ENCODE measurements at regions not wholly inside any gene's neighbourhood (a gene's known extent, or its start where the extent isn't known, plus 50 kb on each side); places are given as distances from the start of the nearest gene placed in this dataset.

DNA sequence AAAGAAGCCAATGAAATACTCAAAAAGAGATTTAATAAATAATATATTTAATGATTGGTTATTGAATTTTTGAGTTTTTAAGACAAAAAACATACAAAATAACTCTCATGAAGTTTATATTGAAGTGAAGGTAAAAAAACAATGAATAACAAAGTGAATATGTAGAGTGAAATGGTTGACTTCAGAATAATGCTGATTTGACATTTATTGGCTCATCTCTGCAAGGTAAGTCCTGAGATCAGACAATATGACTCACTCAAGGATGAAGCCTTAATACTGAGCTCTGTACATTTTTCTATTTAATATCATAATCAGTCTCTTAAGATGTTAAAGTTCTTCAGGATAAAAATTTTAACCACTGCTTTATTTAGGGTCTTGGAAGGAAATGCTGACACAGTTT is 1398.9 kb upstream of the PCDH9 start:
- H3K4me3 ChIP-seq (ENCODE audit: low read depth in 1 of 2, low read length in 2 of 2), result no peak overlapping the region
- H3K36me3 ChIP-seq (ENCODE audit: control insufficient read depth in 1 of 2, insufficient read depth in 2 of 2, low read length in 2 of 2), result no peaks in the 10 kb centered on the region
- H3K4me1 ChIP-seq (ENCODE audit: control insufficient read depth in 1 of 2, insufficient read depth in 2 of 2, low read length in 2 of 2), result no peaks in the 10 kb centered on the region
- H3K27me3 ChIP-seq (ENCODE audit: low read depth, low read length), result no peaks in the 10 kb centered on the region
- H3K27ac ChIP-seq (ENCODE audit: low read length), result no peak overlapping the region
- H3K9me3 ChIP-seq (ENCODE audit: control insufficient read depth in 1 of 2, low read length in 2 of 2), result no peaks in the 10 kb centered on the region

DNA sequence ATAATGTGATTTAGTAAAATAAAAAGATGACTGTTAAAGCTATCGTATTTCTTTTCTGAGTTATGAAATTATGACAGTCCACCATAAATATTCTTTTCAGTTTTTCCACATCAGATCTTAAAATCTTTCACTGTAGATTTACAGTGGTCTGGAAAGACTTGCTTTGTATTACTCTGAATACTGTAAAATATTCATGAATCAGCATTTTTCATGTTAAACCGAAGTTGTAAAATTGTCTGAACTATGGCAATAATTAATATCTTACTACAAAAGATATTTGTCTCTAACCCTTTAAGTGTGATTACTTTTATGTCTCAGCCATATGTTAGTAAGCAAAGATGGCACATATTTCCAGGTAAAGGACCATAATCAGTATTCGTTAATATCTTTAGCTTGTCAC is 1397.2 kb upstream of the PCDH9 start:
- H3K4me3 ChIP-seq (ENCODE audit: low read depth in 1 of 2, low read length in 2 of 2), result no peak overlapping the region
- no peaks in the 10 kb centered on the region for H3K4me1 ChIP-seq (ENCODE audit: control insufficient read depth in 1 of 2, insufficient read depth in 2 of 2, low read length in 2 of 2)
- no peaks in the 10 kb centered on the region for H3K27me3 ChIP-seq (ENCODE audit: low read depth, low read length)
- H3K36me3 ChIP-seq (ENCODE audit: control insufficient read depth in 1 of 2, insufficient read depth in 2 of 2, low read length in 2 of 2), result no peaks in the 10 kb centered on the region
- no peak overlapping the region for H3K27ac ChIP-seq (ENCODE audit: low read length)
- no peaks in the 10 kb centered on the region for H3K9me3 ChIP-seq (ENCODE audit: control insufficient read depth in 1 of 2, low read length in 2 of 2)

GRCh38 chr13:68616600-68617222 is 1386.6 kb upstream of the PCDH9 start:
- no peaks in the 10 kb centered on the region for H3K9me3 ChIP-seq (ENCODE audit: control insufficient read depth in 1 of 2, low read length in 2 of 2)
- H3K4me1 ChIP-seq (ENCODE audit: control insufficient read depth in 1 of 2, insufficient read depth in 2 of 2, low read length in 2 of 2), result no peaks in the 10 kb centered on the region
- H3K27ac ChIP-seq (ENCODE audit: low read length), result no peak overlapping the region
- no peak overlapping the region for H3K4me3 ChIP-seq (ENCODE audit: low read depth in 1 of 2, low read length in 2 of 2)
- H3K36me3 ChIP-seq (ENCODE audit: control insufficient read depth in 1 of 2, insufficient read depth in 2 of 2, low read length in 2 of 2), result no peaks in the 10 kb centered on the region
- no peaks in the 10 kb centered on the region for H3K27me3 ChIP-seq (ENCODE audit: low read depth, low read length)

- H3K9me3 ChIP-seq (ENCODE audit: control insufficient read depth in 1 of 2, low read length in 2 of 2), result no peaks in the 10 kb centered on the region
- no peak overlapping the region for H3K27ac ChIP-seq (ENCODE audit: low read length)
- no peaks in the 10 kb centered on the region for H3K27me3 ChIP-seq (ENCODE audit: low read depth, low read length)
- H3K4me3 ChIP-seq (ENCODE audit: low read depth in 1 of 2, low read length in 2 of 2), result no peak overlapping the region
- H3K36me3 ChIP-seq (ENCODE audit: control insufficient read depth in 1 of 2, insufficient read depth in 2 of 2, low read length in 2 of 2), result no peaks in the 10 kb centered on the region
- no peaks in the 10 kb centered on the region for H3K4me1 ChIP-seq (ENCODE audit: control insufficient read depth in 1 of 2, insufficient read depth in 2 of 2, low read length in 2 of 2)
Measured at GRCh38 chr13:68609661-68610060, 1379.5 kb upstream of the PCDH9 start.

- H3K27me3 ChIP-seq (ENCODE audit: low read depth, low read length), result no peaks in the 10 kb centered on the region
- no peaks in the 10 kb centered on the region for H3K36me3 ChIP-seq (ENCODE audit: control insufficient read depth in 1 of 2, insufficient read depth in 2 of 2, low read length in 2 of 2)
- H3K4me3 ChIP-seq (ENCODE audit: low read depth in 1 of 2, low read length in 2 of 2), result no peak overlapping the region
- no peaks in the 10 kb centered on the region for H3K4me1 ChIP-seq (ENCODE audit: control insufficient read depth in 1 of 2, insufficient read depth in 2 of 2, low read length in 2 of 2)
- no peaks in the 10 kb centered on the region for H3K9me3 ChIP-seq (ENCODE audit: control insufficient read depth in 1 of 2, low read length in 2 of 2)
- H3K27ac ChIP-seq (ENCODE audit: low read length), result no peak overlapping the region
Measured at GRCh38 chr13:68608147-68608546, 1378.0 kb upstream of the PCDH9 start.

- H3K27me3 ChIP-seq (ENCODE audit: low read depth, low read length), result no peaks in the 10 kb centered on the region
- H3K27ac ChIP-seq (ENCODE audit: low read length), result no peak overlapping the region
- H3K36me3 ChIP-seq (ENCODE audit: control insufficient read depth in 1 of 2, insufficient read depth in 2 of 2, low read length in 2 of 2), result no peaks in the 10 kb centered on the region
- no peak overlapping the region for H3K4me3 ChIP-seq (ENCODE audit: low read depth in 1 of 2, low read length in 2 of 2)
- H3K9me3 ChIP-seq (ENCODE audit: control insufficient read depth in 1 of 2, low read length in 2 of 2), result no peaks in the 10 kb centered on the region
- no peaks in the 10 kb centered on the region for H3K4me1 ChIP-seq (ENCODE audit: control insufficient read depth in 1 of 2, insufficient read depth in 2 of 2, low read length in 2 of 2)
Measured at GRCh38 chr13:68597641-68598040, 1367.5 kb upstream of the PCDH9 start.

DNA sequence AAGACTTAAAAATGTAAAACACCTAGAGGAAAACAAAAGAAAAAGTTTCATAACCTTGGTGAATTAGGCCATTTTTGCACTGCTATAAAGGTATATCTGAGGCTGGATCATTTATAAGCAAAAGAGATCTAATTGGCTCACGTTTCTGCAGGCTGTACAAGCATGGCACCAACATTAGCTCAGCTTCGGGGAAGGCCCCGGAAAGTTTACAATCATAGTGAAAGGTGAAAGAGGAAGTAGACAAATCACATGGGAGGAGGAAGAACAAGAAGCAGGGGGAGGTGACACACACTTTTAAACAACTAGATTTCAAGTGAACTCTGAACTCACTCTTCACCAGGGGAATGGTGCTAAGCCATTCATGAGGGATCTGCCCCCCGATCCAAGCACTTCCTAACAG is 1358.5 kb upstream of the PCDH9 start:
- no peaks in the 10 kb centered on the region for H3K36me3 ChIP-seq (ENCODE audit: control insufficient read depth in 1 of 2, insufficient read depth in 2 of 2, low read length in 2 of 2)
- H3K4me1 ChIP-seq (ENCODE audit: control insufficient read depth in 1 of 2, insufficient read depth in 2 of 2, low read length in 2 of 2), result no peaks in the 10 kb centered on the region
- H3K9me3 ChIP-seq (ENCODE audit: control insufficient read depth in 1 of 2, low read length in 2 of 2), result no peaks in the 10 kb centered on the region
- H3K27me3 ChIP-seq (ENCODE audit: low read depth, low read length), result no peaks in the 10 kb centered on the region
- H3K27ac ChIP-seq (ENCODE audit: low read length), result no peak overlapping the region
- H3K4me3 ChIP-seq (ENCODE audit: low read depth in 1 of 2, low read length in 2 of 2), result no peak overlapping the region

DNA sequence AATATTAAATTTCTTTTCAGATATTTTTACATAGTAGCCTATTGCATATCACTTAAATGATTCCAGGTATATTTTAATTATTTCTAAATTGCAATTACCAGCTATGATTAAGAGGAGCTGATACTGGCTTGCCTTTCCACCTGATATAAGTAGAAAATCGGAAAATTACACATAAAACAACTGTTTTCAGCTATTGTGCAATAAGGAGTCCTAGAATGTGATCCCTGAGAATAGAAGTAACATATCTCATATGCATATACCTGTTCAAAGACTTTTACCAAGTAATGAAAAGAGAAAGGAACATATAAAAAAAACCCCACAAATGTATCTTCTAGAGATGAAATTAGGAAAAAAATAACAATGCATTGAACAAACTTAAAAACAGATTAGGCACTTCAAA is 1354.6 kb upstream of the PCDH9 start:
- Histone ChIP-seq H3K4me3 (ENCODE audit: low read depth in 1 of 2, low read length in 2 of 2) (no peak overlapping the region), H3K9me3 (ENCODE audit: control insufficient read depth in 1 of 2, low read length in 2 of 2) (no peaks in the 10 kb centered on the region), H3K4me1 (ENCODE audit: control insufficient read depth in 1 of 2, insufficient read depth in 2 of 2, low read length in 2 of 2) (no peaks in the 10 kb centered on the region), H3K27me3 (ENCODE audit: low read depth, low read length) (no peaks in the 10 kb centered on the region), H3K36me3 (ENCODE audit: control insufficient read depth in 1 of 2, insufficient read depth in 2 of 2, low read length in 2 of 2) (no peaks in the 10 kb centered on the region), H3K27ac (ENCODE audit: low read length) (no peak overlapping the region)

GRCh38 chr13:68574053-68574452 is 1343.9 kb upstream of the PCDH9 start:
- Histone ChIP-seq H3K36me3 (ENCODE audit: control insufficient read depth in 1 of 2, insufficient read depth in 2 of 2, low read length in 2 of 2) (no peaks in the 10 kb centered on the region), H3K4me1 (ENCODE audit: control insufficient read depth in 1 of 2, insufficient read depth in 2 of 2, low read length in 2 of 2) (no peaks in the 10 kb centered on the region), H3K9me3 (ENCODE audit: control insufficient read depth in 1 of 2, low read length in 2 of 2) (no peaks in the 10 kb centered on the region), H3K4me3 (ENCODE audit: low read depth in 1 of 2, low read length in 2 of 2) (no peak overlapping the region), H3K27ac (ENCODE audit: low read length) (no peak overlapping the region), H3K27me3 (ENCODE audit: low read depth, low read length) (no peaks in the 10 kb centered on the region)

- Histone ChIP-seq H3K36me3 (ENCODE audit: control insufficient read depth in 1 of 2, insufficient read depth in 2 of 2, low read length in 2 of 2) (no peaks in the 10 kb centered on the region), H3K4me3 (ENCODE audit: low read depth in 1 of 2, low read length in 2 of 2) (no peak overlapping the region), H3K27me3 (ENCODE audit: low read depth, low read length) (no peaks in the 10 kb centered on the region), H3K4me1 (ENCODE audit: control insufficient read depth in 1 of 2, insufficient read depth in 2 of 2, low read length in 2 of 2) (no peaks in the 10 kb centered on the region), H3K27ac (ENCODE audit: low read length) (no peak overlapping the region), H3K9me3 (ENCODE audit: control insufficient read depth in 1 of 2, low read length in 2 of 2) (peaks cover 0 to 2% of the 10 kb centered on the region in 2 donors)
Measured at GRCh38 chr13:68551701-68552522, 1321.8 kb upstream of the PCDH9 start.

GRCh38 chr13:68550330-68550729 is 1320.2 kb upstream of the PCDH9 start:
- no peaks in the 10 kb centered on the region for H3K27me3 ChIP-seq (ENCODE audit: low read depth, low read length)
- H3K9me3 ChIP-seq (ENCODE audit: control insufficient read depth in 1 of 2, low read length in 2 of 2), result peaks cover 0 to 2% of the 10 kb centered on the region in 2 donors
- no peak overlapping the region for H3K27ac ChIP-seq (ENCODE audit: low read length)
- H3K4me3 ChIP-seq (ENCODE audit: low read depth in 1 of 2, low read length in 2 of 2), result no peak overlapping the region
- H3K36me3 ChIP-seq (ENCODE audit: control insufficient read depth in 1 of 2, insufficient read depth in 2 of 2, low read length in 2 of 2), result no peaks in the 10 kb centered on the region
- no peaks in the 10 kb centered on the region for H3K4me1 ChIP-seq (ENCODE audit: control insufficient read depth in 1 of 2, insufficient read depth in 2 of 2, low read length in 2 of 2)

- Histone ChIP-seq H3K36me3 (ENCODE audit: control insufficient read depth in 1 of 2, insufficient read depth in 2 of 2, low read length in 2 of 2) (no peaks in the 10 kb centered on the region), H3K9me3 (ENCODE audit: control insufficient read depth in 1 of 2, low read length in 2 of 2) (no peaks in the 10 kb centered on the region), H3K27ac (ENCODE audit: low read length) (no peak overlapping the region), H3K4me3 (ENCODE audit: low read depth in 1 of 2, low read length in 2 of 2) (no peak overlapping the region), H3K4me1 (ENCODE audit: control insufficient read depth in 1 of 2, insufficient read depth in 2 of 2, low read length in 2 of 2) (no peaks in the 10 kb centered on the region), H3K27me3 (ENCODE audit: low read depth, low read length) (no peaks in the 10 kb centered on the region)
Measured at GRCh38 chr13:68540244-68540643, 1310.1 kb upstream of the PCDH9 start.

Measured in muscle layer of duodenum (tissue), 2 donors.